Inflammatory macrophage treated with lipopolysaccharide for 4 hours (primary cell): ENCODE measurements at regions not wholly inside any gene's neighbourhood (a gene's known extent, or its start where the extent isn't known, plus 50 kb on each side); places are given as distances from the start of the nearest gene placed in this dataset.

ENCODE experiments used
- DNase-seq: peaks from one replicate; pipeline ENCODE4 v3.0.0-alpha.2; 2020

DNA sequence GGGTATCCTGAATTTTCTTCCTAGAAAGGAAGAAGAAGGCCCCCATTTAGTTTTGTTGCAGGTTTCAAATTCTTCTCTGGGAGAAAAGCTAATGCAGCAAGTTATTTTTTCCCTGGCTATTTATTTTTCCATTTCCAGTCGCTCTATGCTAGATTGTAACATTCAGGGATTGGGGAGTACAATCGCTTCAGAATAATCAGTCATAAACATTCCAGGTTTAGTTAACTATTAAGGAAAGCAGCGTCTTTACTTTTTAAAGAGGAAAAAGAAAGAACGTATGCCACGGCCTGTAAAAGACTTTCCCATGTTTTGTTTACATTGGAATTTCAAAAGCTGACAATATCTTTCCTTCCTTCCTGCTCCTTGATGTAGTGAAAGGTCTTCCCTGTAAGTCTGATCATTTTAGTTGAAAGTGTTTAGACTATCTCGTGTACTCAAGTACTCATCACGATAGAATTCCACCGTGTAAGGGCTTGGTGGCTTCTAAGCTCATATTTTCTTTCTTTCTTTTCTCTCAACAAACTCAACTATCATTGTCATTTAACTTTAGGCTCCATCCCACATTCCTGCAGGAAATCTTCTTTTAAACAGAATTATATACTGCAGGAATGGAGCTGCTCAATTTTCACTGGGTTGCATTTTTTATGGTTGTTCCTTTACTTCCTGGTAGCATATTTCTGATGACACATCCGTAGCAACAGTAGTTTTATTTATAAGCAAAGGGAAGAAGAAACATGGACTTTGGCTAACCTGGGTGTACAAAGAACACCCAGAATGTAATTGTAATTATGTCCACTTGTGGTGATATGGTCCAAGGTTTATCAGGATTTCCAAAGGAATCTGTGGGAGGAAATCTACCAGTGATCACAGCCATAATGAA lies 213.1 kb upstream of the FAT1 start:
- DNase-seq: no peak

DNA sequence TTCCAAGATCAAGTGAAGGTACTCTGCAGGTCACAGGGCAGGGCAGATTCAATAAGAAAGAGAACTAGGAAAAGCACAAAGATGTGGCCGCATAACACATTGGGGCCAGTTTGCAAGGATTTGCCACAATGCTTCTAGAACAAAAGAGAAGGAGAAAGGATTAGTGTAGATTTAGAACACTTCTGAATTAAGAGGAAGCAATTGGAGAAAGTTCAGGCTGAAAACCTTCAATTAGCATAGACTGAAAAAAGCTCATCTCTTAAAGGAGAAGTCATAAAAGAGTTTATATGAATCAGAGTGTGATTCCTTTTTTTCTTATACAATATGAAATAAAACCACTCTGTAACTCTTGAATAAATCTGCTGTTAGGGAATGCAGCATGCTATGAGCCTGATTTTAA lies 215.6 kb upstream of the FAT1 start:
- DNase-seq: no peak

DNA sequence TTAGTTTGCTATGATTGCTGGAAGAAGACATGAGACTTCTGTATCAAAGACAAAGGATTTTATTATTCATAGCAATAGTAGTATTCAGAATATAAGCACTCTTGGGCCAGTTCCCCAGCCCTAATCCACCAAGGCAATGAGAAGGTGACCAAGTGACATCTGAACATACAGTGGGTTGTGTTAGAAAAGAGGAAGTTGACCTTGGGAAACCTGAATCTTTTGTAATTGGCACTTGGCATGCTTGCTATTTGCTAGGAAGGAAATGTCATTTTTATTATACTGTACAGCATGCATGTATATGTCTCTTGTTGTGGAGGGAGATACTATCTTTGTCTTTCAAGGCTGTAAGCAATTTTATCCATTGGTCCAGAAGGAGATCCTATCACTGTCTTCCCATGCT lies 216.1 kb upstream of the FAT1 start:
- peak; percentile 5 for DNase-seq

DNA sequence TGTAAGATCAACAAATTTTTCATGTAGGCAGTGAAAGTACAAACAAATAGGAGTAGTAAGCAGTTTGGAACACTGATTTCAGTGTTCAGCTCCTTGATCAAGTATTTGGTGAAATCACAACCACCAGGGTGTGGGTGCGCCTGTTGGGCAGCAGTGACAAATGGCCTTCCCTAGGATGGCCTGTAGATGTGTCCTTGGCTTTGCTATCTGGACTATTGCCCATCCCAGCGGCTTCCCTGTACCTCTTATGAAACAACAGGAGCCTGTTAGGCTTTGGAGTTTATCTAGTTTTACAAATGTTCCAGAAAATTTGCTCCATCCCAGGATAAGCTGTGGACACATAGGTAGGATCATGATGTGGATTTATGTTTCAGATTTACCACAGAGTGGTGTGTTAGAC lies 216.8 kb upstream of the FAT1 start:
- DNase-seq: no peak

DNA sequence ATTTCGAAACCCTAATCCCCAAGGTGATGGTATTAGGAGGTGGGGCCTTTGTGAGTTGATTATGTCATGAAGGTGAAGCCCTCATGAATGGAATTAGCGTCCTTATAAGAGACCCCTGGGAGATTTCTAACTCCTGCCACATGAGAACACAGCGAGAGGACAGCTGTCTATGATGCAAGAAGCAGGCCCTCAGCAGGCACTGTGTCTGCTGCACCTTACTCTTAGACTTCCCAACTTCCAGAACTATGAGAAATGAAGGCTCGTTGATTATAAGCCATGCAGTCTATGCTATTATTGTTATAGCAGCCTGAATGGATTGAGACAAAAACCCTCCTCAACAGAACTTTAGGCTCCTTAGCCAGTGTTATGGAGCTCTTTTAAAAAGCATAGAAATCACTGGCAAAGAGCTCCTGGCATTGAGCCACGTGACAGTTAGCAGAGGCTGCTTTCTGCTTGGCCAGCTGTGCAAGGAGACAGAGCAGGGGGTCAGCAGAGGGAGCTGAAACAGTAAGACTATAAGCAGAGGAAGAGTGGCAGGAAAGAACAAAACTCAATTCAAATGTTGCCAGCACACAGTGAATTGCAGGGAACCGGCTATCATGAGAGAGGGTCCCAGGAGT lies 219.2 kb upstream of the FAT1 start:
- no peak for DNase-seq

DNA sequence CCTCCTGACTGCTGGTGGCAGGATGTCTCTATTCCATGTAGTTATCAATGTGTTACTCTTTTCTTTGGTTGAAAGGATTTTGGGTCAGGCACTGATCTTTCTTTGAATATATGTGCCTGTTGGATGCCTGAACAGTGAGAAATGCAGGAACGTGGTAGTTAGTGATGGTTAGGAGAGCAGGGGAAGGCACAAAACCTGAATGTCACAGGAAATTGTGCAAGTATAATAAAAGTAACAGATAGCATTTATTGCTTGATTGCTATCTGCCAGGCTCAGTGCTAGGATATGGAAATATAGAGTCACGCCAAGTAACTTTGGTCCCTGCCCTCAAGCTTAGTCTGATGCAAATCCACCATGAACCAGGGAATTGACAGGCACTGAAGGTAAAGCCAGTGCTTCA lies 219.8 kb upstream of the FAT1 start:
- no peak for DNase-seq

DNA sequence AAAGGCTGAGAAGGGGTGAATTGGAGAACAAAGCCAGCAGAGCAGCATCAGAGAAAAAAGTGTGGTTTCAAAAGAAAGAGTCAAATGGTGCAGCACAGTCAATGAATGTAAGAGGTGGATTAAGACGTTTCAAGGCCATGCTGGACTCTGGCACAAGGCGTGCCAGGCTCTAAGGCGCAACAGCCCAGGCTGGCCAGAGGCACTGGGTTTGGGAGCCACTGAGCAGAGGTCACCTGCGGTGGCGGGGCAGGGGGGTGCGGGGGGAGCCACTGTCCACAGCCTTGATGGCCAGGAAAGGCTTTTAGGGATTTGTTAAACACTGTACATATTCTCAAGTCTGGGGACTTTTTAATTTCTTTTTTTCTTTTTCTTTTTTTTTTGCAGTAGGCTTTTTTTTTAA lies 222.5 kb upstream of the FAT1 start:
- DNase-seq: no peak

DNA sequence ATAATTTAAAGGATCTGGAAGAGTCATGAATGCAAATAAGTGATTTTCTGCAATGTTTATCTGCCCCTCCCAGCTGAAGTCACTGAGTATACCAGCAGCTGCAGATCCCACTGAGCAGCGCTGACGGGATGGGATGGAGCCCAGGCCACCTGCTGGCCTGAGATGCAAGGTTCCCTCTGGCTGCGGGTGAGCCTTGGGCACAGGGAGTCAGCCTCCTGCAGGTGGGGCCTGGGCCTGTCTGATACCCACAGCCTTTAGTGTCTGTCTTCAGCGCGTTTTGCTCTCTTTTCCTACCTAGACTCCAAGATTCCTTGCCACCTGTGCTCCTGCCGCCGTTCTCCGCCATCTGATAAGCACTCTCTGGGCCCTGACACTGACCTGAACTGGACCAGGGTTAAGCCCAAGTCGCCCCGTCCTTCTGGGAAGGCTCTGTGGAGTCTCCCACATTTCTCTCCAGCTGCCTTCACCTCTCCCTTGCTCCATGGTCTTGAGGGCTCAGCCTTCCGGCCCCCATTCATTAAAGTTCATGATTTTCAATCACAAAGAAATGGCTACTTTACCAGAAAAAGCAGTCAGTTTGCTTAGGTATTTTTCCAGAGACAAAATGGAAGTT lies 223.1 kb upstream of the FAT1 start:
- DNase-seq: no peak

DNA sequence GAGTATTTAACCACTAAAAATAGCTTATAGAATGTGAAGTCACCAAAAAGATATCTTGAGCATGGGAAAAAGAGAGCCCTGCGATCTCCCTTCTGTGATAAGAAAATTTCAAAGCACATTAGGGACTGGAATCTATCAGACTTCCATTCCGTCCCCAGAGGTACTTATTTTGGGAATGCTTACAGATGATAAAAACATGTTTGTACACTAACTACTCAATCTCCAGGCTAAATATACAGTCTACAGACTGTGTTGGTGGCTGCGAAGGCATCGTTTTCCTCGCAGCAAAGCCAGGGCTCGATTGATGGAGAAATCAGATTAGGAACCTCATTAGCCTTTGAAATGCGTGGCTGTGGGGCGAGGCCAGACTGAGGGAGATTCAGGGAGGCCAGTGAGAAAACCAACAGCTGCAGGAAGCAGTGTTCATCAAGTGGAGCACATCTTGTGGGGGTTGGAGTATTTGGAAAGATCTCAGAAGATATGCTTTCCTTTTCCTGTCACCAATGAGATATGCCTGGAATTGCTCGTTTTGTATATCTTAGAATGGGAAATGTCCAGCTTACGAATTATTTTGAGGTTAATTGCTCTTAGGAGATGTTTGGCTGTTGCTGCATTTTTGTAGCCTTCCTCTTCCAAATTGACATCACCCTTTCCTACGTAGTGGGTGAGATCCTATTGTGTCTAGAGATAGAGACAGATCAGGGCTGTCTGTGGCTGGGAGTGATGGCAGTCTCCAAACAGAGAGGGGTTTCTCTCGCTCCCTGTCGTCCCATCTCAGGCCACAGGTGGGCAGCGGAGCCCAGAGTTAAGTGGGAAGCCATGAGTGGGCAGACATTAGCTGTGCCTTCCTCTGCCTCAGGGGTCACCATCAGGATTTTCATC lies 224.9 kb upstream of the FAT1 start:
- no peak for DNase-seq

DNA sequence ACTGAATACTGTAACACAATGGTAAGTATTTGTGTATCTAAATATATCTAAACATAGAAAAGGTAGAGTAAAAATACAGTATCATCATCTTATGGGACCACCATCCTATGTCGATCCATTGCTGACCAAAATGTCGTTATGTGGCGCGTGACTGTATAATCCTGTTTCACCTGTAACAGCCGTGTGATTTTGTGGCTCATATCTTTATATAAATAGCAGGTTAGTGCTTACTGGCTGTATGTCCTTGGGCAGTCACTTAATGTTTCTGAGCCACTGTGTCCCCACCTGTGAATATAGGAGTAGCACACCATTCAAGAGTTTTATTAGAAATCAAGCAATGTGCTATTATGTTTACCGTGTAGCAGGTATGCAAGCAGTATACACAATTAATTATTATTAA lies 226.2 kb upstream of the FAT1 start:
- DNase-seq: no peak

DNA sequence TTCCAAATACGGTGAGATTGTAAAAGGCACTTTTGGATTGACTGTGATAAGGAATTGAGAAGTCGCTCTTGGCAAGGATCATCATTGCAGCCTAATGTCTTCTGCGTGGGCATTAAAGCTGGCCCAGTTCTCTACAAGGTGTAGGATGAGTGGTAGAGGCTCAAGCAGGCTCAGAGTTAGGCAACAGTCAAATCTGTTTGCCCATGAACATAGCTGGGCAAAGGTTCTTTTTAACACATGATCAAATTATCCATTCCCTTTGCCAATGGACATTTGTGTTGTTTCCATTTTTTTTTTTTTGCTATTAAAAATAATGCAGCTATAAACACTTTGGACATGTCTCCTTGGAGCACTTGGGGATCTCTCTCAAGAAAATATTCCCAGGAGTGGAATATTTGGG lies 229.1 kb upstream of the FAT1 start:
- DNase-seq: no peak

DNA sequence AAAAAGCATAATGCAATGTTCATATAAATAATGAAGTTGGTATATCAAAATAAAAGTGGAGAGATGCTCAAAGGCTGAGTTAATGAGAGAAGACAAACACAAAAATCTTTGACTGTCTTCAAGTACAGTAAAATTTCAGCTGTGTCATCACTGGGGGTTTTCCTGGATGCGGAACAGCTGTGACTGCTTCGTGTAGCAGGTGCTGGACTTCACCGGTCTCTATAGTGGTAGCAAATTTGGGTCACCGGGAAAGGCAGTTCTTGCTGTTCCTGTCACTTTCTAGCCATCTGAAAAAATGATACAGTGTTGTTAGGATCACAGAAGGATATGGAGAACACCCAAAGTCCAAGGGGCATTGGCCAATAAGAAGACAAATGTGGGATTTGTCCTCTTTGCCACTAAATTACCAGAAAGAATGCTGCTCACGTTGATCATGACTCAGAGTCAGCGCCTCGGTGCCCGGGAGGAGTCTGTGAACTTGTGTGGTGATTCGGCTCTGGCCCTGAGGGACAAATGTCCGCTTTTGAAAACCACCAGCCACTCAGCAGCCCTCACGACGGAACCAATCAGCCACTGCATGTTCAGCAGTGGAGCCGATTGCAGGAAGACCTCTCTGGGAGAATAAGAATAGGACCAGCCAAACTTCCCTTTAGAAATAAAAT lies 230.1 kb upstream of the FAT1 start:
- DNase-seq: no peak

DNA sequence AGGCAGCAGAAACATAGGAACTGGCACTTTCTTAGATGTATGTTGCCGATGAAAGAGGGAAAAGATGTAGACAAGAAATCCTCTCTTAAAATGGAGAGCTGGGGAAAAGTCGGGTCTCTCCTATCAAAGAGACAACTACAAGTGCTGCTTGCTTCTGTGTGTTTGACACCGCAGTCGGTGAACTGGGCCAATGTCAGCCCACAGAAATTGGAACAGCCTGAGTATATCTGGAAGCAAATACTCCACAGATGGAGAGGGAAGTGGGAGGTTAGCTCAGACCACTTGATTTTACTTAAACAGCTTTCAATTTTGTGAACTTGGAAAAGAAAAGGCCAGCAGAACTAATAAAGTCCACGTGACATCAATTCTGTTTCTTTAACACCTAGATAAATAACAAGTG lies 230.9 kb upstream of the FAT1 start:
- DNase-seq: no peak

DNA sequence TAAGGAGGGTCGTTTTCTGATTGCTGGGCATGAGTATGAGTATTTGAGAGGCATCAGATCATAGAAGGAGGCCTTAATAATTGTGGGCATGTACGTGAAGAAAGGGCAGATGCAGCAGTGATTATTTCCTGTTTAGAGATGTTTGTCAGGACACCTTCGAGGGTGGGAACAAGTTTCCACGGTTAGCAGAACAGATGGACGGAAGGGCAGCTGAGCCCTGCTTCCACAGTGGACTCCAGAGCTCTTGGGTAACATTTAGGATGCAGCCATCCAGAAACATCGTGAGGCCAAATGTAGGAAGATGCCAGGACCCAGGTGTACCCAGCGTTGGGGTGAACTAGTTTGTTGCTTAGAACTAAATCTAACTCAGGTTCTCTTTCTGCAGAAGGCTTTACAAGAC lies 231.3 kb upstream of the FAT1 start:
- no peak for DNase-seq

DNA sequence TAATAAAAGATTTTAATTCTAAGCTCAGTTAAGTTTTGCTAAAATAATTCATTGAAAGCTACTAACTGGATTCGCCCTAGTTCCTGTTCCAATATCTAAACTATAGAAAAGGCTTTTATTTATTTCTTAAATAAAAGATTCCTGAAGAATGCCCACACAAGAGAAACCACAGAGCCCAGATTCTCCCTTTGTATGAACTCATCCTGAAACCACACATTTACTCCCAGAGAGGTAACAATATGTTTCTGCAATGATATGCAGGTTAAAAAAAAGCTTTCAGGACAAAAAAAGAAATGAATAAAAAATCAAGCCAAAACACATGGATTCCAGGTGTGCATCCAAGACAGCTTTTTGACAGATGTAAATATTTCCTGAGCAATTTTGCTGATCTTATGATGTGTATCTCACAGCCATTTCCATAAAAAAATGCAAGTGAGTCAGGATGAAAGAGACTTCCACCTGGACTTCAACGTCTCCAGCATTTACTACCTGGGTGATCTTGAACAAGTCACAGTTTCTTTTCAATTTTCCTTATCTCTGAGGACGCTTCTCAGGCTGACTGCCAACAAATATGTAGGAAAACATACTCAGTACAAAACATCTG lies 234.4 kb upstream of the FAT1 start:
- DNase-seq: no peak

DNA sequence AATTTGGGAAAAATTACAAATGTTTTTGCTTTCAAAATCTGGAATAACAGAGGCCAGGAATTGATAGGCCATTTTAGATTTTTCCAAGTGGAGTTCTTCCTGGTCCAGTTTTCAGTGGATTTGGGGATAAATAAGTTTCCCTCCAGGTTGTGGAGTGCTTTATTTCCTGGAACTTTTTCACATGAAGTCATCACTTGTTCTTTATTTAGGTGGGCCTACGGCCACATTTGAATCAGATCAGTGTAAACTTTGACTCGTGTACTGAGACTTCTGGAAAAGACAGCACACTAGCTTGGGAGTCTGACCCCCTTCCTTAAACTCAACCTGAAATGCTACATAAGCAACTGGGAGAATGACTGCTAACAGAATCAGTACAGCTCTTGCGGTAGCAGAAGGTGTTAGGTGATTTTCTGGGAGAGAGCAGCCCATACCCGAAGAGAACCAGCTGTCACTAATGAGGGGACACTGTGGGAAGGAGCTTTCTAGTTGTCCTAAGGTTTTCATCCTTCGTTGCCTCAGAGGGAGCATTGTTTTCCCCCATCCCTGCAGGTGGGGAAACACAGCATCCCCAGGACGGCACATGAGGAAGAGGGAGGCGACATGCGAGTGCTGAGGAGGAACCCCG lies 235.2 kb upstream of the FAT1 start:
- no peak for DNase-seq

DNA sequence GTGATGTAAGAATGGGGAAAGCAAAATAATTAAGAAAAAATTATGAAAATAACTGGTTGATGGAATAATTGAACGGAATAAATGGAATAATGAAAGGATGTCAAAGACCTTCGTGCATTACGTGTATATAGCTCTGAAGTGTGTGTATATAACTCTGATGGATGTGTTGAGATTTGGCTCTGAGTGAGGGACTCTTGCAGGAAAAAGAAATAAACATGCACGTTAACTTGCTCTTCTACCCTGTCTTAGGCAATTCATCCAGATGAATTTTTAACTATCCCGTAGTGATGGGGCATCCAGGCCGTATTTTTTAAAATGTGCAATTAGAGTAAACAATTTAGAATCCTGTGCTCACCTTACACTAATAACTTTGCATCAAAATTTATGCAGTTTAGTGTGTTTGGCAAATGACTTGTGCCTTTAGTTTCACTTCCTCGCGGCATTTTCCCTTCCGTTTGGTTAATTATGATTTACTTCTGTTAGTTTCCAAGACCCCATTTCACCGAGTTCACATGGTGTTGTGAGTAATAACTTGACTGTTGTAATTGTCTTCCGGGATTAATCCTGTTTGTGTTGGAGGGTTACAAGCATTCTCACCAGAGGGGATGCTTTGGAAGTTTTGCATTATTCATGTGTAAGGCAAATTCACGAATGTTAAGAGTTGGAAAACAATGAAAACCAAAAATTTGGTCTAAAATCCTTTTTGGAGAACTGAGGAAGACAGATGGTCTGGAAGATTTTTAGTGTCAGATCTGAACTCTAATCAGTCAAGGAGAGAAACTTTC lies 256.5 kb upstream of the FAT1 start:
- no peak for DNase-seq

DNA sequence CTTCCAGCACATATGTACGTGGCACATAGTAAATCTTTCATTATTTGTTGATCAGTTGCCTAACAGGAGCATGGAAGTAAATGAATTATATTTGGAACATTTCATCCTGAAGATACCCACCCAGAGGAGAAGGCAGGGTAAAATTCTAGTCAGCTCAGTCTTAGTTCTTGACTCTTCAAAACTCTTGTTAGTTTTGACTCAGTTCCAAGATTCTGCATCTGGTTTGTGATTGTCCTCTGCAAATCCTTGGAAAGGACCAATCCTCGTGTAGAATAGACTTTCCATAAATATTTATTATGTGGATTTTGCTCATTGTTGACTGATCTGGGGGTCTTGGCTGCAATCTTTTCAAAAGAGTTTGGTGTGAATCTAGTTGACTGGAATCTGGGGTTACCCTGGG lies 257.5 kb upstream of the FAT1 start:
- no peak for DNase-seq

DNA sequence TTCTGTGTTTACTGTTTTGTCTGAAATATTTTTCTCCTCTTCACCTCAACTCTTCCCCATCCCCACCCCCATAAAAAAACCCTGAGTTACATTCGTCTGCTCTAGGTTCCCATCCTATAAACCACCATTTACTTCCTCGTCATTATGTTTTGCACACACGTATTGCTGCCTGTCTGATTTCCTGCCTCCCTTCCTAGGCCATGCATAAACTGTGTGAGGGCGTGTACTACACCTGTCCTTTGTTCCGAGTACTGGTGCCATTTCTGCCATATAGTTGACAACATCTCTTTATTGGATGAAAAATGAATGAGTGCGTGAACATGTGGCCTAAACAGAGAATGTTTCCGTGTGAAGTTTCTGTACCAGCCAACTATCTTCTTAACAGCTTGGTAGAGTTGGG lies 258.5 kb upstream of the FAT1 start:
- no peak for DNase-seq

DNA sequence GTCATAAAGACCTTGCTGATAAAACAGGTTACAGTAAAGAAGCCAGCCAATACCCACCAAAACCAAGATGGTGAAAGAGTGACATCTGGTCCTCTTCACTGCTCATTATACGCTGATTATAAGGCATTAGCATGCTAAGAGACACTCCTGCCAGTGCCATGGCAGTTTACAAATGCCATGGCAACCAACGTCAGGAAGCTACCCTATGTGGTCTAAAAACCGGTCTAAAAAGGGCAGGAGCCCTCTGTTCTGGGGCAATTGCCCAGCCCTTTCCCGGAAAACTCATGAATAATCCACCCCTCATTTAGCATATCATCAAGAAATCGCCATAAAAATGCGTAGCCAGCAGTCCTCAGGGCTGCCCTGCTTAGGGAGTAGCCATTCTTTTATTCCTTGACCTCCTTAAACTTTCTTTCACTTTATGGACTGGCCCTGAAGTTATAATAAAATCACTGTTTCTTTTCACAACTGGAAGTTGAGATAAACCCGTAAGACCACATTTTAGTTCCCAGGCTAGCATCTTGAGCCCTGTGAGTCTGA lies 260.5 kb upstream of the FAT1 start:
- no peak for DNase-seq

DNA sequence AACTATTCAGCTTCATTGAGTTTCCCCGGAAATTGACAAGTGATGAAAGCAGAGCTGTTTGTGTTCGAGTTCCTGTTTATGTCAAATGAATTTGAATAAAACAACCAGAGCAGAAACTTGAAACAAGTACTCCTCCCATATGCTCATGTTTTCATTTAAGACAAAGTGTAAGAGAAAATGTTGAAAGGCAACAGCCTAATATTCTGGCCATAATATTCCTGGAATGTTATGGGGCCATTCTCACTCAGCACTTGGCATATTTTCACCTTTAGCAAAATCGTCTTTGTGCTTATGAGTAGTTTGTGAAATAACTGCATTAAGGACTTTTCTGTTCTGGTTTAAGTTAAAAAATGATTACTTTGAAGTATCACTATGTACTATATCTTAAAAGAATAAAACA lies 276.0 kb upstream of the FAT1 start:
- DNase-seq: no peak
